ENCODE measurements at regions not wholly inside any gene's neighbourhood (a gene's known extent, or its start where the extent isn't known, plus 50 kb on each side); places are given as distances from the start of the nearest gene placed in this dataset.

DNA sequence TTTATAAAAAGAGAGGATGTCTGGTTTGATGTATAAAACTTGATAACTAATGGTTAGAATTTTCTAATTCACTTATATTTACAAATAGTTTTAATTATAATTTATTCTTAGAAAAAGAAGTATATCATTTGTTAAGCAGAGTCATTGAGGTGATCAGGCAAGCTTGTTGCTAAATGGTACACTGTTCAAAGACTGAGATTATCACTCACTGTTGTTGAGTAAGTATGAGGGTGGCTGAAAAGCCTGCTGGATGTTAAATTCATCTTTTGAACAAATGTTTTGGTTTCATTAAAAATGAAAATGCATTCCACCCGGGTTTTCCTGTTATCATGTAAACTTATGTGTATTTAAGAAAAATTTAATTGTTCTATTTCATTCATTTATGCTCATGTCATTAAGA, 451.8 kb downstream of the ADAMTS20 start:
- no peak overlapping the region for H3K4me2 ChIP-seq (ENCODE audit: insufficient read depth, insufficient read length, low read length)
- WGBS (ENCODE audit: extremely low coverage, insufficient read length, low lambda C conversion rate) = no CpG with 5 or more reads among the region's 1 CpG
- H3K4me3 Mint-ChIP-seq = no peak overlapping the region

More for the DNA sequence above, 451.8 kb downstream of the ADAMTS20 start:
- Histone ChIP-seq H3K23me2 (ENCODE audit: insufficient read length, low read depth, low read length, poor library complexity, severe bottlenecking) (no peaks in the 10 kb centered on the region), H2AK5ac (ENCODE audit: insufficient read length, low read length) (no peak overlapping the region), H3T11ph (ENCODE audit: low read length) (no peak overlapping the region), H3K4ac (ENCODE audit: low read depth, low read length) (no peak overlapping the region), H3K23ac (ENCODE audit: insufficient read length, low read depth, low read length) (no peak overlapping the region), H3K18ac (ENCODE audit: insufficient read length, low read depth, low read length) (no peak overlapping the region), H4K8ac (replicated peaks; ENCODE audit: insufficient read length, low read depth, low read length) (no peak overlapping the region), H4K5ac (ENCODE audit: insufficient read length, low read depth, low read length) (no peak overlapping the region), H3K79me1 (ENCODE audit: insufficient read depth, low read depth, low read length, poor library complexity, severe bottlenecking) (no peaks in the 10 kb centered on the region), H4K20me1 (ENCODE audit: control insufficient read depth, insufficient read depth, insufficient read length) (no peaks in the 10 kb centered on the region), H3K4me1 (ENCODE audit: insufficient read depth, low read length) (0 out of 2 replicates have a peak, but pooled peaks cover 4% of the 10 kb centered on the region), H3K9ac (ENCODE audit: extremely low read depth, insufficient read length, low read length) (no peak overlapping the region), H2BK120ac (ENCODE audit: low read depth, low read length, poor library complexity, severe bottlenecking) (no peak overlapping the region), H2AFZ (ENCODE audit: low read length) (no peak overlapping the region), H2BK15ac (ENCODE audit: low read depth, low read length) (no peak overlapping the region), H2BK5ac (ENCODE audit: insufficient read length, low read length) (no peak overlapping the region), H3K14ac (ENCODE audit: insufficient read depth, low read length) (no peak overlapping the region), H3K27ac (ENCODE audit: insufficient read length, low read depth, low read length) (no peak overlapping the region), H2BK20ac (ENCODE audit: low read depth, low read length, poor library complexity, severe bottlenecking) (no peak overlapping the region), H2BK12ac (ENCODE audit: insufficient read length, low read depth, low read length) (no peak overlapping the region), H4K91ac (ENCODE audit: insufficient read length, low read depth, low read length) (no peak overlapping the region), H3K9me3 (ENCODE audit: control insufficient read depth, low read depth, low read length) (no peaks in the 10 kb centered on the region), H3K79me2 (ENCODE audit: insufficient read depth, low read length) (no peaks in the 10 kb centered on the region), H3K56ac (ENCODE audit: insufficient read length, low read depth, low read length) (no peak overlapping the region), H3K27me3 (ENCODE audit: insufficient read depth, low read length) (no peaks in the 10 kb centered on the region)
- DNase-seq = no peak
- H3K9me3 Mint-ChIP-seq = no peaks in the 10 kb centered on the region
- H3K27me3 Mint-ChIP-seq (ENCODE audit: low read depth) = no peaks in the 10 kb centered on the region; the same call in 1 of the 2 replicates
- TF ChIP-seq, protein P1, sequence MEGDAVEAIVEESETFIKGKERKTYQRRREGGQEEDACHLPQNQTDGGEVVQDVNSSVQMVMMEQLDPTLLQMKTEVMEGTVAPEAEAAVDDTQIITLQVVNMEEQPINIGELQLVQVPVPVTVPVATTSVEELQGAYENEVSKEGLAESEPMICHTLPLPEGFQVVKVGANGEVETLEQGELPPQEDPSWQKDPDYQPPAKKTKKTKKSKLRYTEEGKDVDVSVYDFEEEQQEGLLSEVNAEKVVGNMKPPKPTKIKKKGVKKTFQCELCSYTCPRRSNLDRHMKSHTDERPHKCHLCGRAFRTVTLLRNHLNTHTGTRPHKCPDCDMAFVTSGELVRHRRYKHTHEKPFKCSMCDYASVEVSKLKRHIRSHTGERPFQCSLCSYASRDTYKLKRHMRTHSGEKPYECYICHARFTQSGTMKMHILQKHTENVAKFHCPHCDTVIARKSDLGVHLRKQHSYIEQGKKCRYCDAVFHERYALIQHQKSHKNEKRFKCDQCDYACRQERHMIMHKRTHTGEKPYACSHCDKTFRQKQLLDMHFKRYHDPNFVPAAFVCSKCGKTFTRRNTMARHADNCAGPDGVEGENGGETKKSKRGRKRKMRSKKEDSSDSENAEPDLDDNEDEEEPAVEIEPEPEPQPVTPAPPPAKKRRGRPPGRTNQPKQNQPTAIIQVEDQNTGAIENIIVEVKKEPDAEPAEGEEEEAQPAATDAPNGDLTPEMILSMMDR (conservative IDR thresholded peaks at IDR 0.05) = no peak
- no peak overlapping the region for H3K27ac Mint-ChIP-seq
- H3K4me1 Mint-ChIP-seq = peaks cover 13 to 14% of the 10 kb centered on the region in 2 experiments
- H3K36me3 Mint-ChIP-seq (ENCODE audit: insufficient read depth in 1 of 3, low read depth in 3 of 3) = no peaks in the 10 kb centered on the region
